HG03378 (cell line): ENCODE measurements at regions not wholly inside any gene's neighbourhood (a gene's known extent, or its start where the extent isn't known, plus 50 kb on each side); places are given as distances from the start of the nearest gene placed in this dataset.
A peak's percentile ranks its signal among the peaks of the same experiment; 100 is the strongest.

Experiments
- ATAC-seq: cut with Tn5 transposase; IDR thresholded peaks from one replicate; pipeline ENCODE4 v1.9.1; 2021; ENCODE audit warnings: mild to moderate bottlenecking, moderate library complexity; ENCODE audit not compliant: unreplicated experiment

GRCh38 chr10:10914144-10914543 lies 103.5 kb upstream of the CELF2 start:
- ATAC-seq, result no peak

DNA sequence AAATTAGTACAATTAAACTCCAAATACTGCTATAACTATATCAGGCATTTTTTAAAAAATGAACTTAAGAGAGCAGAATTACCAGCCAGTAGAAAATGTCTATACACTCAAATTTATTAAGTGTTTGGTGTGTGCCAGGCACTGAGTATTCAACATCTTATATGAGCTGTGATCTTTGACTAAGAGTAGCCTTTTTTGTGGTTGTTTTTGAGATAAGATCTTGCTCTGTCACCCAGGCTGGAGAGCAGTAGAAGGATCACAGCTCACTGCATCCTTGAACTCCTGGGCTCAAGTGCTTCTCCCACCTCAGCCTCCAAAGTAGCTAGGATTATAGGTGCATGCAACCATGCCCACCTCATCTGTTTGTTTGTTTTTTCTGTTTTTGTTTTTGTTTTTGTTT lies 102.5 kb upstream of the CELF2 start:
- ATAC-seq, result no peak

DNA sequence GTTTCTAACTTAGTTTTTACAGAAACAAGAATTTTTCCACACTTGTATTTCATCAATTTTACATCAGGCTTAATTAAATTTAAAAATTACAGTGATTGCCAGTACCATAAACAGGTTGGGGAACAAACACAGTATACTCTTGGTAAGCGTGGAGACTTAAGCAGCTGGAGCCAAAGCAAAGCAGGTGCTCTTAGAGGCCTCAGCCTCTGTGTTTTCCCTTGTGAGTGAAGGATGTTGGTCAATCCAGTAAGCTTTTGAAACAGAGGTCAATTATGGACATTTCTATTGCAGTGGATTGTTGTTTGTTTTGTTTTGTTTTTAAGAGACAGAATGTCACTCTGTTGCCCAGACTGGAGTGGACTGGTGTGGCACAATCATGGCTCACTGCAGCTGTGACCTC lies 100.6 kb upstream of the CELF2 start:
- no peak for ATAC-seq

DNA sequence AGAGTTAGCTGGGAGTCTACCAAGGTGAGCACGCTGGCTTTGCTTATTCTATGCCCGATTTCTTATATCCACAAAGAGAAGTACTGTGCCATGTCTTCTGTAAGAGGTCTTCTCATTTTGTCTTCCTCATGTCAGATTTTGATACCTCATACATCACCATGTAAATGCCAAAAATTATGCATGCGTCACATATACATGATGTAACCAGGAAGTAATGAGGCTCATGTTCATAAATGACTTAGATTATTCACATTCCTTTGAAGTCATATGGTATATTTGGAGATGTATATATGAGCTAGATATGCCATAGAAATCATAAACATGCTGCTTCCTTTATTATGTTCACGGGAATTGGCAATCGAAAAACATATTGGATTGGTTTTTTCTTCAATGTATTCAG lies 97.7 kb upstream of the CELF2 start:
- no peak for ATAC-seq

DNA sequence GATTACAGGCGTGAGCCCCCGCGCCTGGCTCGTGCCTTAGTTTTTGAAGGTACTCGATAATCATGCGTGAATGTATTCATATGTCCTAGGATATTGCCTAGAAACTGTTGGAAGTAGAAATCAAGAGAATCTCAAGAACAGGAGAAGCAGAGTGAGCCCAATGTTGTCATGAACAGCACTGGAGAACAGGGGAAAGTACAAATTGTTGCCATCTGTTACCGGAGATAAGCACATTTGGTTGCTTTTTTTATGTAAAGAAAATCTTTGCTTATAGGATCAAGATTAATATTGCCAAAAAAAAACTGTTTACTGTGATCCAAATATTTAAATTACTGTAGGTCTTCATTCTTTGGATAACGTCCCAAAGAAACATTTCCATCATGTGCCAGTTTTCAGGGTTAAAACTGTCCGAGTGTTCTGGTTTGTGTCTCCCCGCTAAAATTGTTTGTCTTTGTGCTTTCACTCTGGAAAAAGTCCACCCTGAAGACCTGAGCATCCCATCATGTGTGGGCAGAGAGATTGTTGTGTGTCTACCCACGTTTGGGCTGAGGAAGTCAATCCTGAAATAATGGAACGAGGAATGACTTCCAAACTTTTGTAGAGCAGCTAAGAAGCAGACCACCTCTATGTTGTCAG lies 95.7 kb upstream of the CELF2 start:
- no peak for ATAC-seq

GRCh38 chr10:10923029-10923651 lies 94.5 kb upstream of the CELF2 start:
- ATAC-seq, result no peak

DNA sequence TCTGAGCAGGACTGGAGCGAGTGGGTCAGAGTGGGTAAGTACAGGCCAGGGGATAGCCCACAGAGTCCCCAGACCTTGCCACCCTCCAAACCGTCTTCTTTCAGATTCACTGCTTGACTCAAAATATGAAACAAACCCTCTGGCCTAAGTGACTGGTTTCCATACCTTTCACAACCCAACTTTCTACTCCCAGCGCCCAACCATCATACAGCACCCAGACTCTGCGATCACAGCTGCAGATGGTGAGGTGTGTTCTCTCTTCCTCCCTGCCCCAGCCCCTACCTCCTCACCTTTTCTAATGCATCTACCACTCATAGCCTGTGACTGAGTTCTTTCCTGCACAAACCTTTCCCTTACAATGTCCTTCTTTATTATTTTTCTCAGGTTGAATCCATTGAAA lies 92.0 kb upstream of the CELF2 start:
- ATAC-seq, result no peak

GRCh38 chr10:10927608-10928007 lies 90.1 kb upstream of the CELF2 start:
- ATAC-seq, result no peak

DNA sequence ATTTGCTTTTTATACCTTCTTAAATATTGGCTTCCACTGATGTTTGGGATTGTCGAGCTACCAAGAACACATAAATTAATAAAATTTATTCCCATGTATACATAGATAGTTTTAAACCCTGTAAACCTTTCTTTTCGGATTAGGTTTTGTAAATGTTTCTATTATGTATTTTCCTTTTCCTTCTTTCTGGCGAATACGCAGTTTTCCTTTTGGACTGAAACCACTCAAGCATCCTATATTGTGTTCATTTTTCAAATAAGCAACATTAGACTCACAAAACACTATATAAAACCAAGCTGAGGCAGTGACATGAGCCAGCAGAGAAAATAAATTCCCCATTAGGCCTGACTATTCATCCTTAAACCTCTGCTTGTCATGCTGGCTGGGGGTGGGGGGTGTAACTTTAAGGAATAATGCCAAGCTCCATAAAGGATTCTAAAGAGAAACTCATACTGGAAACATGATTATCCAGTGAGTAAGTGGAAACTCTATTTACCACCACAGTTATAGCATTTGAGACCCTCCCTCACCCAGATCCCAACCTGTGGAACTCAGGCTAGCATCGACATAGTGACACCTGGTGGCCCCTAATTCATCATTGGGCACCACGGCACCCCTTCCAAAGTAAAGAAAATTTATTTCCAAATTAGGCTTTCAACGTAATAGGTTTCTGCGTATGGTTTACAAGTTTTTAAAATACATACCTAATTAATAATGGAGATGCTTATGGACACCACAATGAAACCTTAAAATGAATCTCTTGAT lies 86.5 kb upstream of the CELF2 start:
- ATAC-seq, result no peak

GRCh38 chr10:10935032-10935431 lies 82.6 kb upstream of the CELF2 start:
- ATAC-seq, result no peak

DNA sequence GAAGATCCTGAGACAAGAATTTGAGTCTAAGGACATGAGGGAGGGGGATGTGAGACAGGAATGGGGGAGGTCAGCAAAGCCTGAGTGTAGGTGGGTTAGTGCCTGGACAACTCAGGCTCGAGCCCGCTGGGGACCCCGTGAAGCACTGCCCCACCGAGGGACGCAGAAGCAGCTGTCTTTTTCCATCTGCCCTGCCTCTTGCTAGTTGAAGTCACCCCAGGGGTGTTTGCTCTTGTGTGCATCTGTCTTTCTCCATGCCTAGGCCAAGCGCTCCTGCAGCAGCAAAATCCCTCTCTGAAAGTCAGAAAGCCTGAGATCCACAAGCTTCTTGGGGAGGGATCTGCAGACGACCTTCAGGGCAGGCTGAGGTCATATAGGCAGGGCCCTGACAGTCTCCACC lies 79.0 kb upstream of the CELF2 start:
- ATAC-seq, result no peak

GRCh38 chr10:10941127-10941730 lies 76.4 kb upstream of the CELF2 start:
- ATAC-seq, result no peak

- ATAC-seq, result no peak
Observed at GRCh38 chr10:10942441-10942840, 75.2 kb upstream of the CELF2 start.

DNA sequence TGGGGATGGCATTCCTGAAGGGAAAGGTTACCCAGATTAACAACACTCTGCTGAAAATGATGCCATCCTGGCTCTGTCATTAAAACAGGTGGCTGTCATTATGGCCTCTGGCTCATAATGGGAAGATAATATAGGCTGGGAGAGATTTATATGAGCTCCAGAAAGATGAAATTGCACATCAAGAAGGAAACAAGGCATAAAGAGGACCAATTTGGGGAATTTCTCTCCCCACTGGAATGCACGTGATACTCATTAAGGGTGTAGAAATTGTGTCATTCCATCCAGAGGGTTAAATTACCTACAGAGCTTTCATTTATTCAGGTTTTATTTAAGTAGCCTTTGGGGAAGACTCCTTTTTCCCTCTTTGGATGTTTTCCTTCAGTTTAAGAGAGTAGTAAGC lies 71.6 kb upstream of the CELF2 start:
- ATAC-seq, result no peak

DNA sequence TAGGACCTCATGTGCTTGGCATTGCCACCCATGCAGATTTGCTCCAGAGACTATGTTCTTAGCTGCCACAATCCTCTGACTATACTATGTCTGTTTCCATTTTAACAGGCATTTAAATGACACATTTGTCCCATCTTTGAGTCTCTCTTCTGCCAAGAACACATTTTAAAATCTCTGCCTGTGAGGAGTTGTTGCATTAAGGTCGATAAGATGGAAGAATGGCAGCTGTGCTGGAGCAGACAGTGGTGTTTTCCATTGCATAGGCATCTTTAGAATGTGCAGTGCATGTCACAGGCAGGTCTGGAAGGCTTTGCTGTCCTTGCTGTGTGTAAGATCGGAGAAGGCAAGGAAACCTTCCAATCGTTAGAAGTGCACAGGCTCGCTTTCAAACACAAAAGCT lies 70.9 kb upstream of the CELF2 start:
- ATAC-seq, result no peak

DNA sequence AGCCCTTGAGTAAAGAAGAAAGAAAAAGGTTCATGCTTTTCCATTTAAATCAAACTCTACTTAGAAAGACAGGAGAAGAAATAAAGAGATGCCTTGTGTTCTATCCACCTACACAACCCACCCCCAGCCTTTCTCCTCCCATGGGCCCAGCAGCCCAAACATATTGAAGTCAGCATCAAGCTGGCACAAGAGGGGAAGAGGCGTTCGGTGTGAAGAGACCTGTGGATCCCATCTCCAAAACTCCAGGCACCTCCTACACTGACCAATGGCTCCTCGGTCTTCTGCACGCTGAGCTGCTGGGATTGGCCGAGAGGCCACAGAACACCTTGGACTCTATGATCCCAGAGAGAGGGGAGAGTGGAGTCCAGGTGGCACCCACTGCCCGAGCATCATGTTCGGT lies 66.0 kb upstream of the CELF2 start:
- ATAC-seq, result no peak

- ATAC-seq, result no peak
Observed at GRCh38 chr10:10952800-10953199, 64.9 kb upstream of the CELF2 start.

GRCh38 chr10:10956681-10957542 lies 60.8 kb upstream of the CELF2 start:
- ATAC-seq, result no peak

DNA sequence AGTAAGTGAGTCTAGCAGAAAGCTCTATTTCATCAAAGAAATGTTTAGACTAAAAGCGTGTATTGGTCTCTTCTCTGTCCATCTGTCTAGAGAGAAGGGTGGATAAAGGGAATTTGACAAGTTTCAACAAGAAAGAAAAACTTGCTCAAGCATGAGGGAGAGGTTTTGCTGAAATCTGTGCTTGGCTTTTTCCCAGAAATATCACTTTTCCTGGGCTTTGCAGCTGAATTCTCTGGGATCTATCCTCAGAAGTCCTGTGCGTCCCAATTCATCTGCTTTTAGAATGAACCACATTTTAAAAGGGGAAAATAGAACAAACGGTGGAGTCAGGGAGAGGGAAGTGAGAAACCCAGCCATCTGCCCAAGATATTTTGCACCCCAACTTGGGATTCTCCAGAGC lies 59.6 kb upstream of the CELF2 start:
- ATAC-seq, result no peak

GRCh38 chr10:10959666-10960065 lies 58.0 kb upstream of the CELF2 start:
- peak; percentile 84 for ATAC-seq

DNA sequence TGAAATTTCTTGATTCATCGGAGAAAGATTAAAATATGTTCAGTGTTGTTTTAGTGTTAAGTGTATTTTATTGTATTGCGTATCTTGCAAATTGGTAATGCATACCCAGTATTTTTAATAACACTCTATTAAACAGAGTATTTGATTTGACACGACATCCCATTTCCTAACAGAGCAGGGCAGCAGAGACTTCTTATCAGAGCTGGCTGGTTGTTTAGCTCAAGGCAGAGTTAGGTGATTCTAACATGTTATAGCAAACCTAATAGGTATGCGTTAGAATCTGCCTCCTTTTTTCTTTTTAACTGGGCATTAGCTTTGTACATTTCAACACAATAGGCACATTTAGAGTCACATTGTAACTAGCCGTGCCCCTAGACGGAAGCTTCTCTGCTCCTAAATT lies 57.1 kb upstream of the CELF2 start:
- no peak for ATAC-seq
